ENCODE measurements at regions not wholly inside any gene's neighbourhood (a gene's known extent, or its start where the extent isn't known, plus 50 kb on each side); places are given as distances from the start of the nearest gene placed in this dataset.

GRCh38 chr2:150171065-150171548 is 316.4 kb downstream of the RND3 start:
- ATAC-seq: no peak

GRCh38 chr2:150169237-150169629 is 318.2 kb downstream of the RND3 start:
- no peak for ATAC-seq
- TF ChIP-seq ZFP30 (CRISPR knock-in tag; IDR thresholded peaks at IDR 0.05) (no peak), TSHZ2 (CRISPR knock-in tag; IDR thresholded peaks at IDR 0.05) (no peak), OSR1 (CRISPR knock-in tag; IDR thresholded peaks at IDR 0.05) (no peak), CSRNP3 (CRISPR knock-in tag; IDR thresholded peaks at IDR 0.05) (no peak), ISL1 (CRISPR knock-in tag; IDR thresholded peaks at IDR 0.05) (no peak), CREB5 (CRISPR knock-in tag; IDR thresholded peaks at IDR 0.05; ENCODE audit: low read depth) (no peak), ESRRG (CRISPR knock-in tag; IDR thresholded peaks at IDR 0.05) (no peak)

More at GRCh38 chr2:150171065-150171548, 316.4 kb downstream of the RND3 start:
- TF ChIP-seq ZC3H10 (CRISPR knock-in tag; IDR thresholded peaks at IDR 0.05) (no peak), TSHZ2 (CRISPR knock-in tag; IDR thresholded peaks at IDR 0.05) (no peak)

GRCh38 chr2:150168595-150169236 is 318.8 kb downstream of the RND3 start:
- no peak for ATAC-seq
- peak; percentile 34; the same call in 1 of the 2 replicates for TF ChIP-seq ISL1 (CRISPR knock-in tag; IDR thresholded peaks at IDR 0.05)
- no peak for TF ChIP-seq PPARA (CRISPR knock-in tag; IDR thresholded peaks at IDR 0.05; ENCODE audit: borderline replicate concordance)

GRCh38 chr2:150167711-150168110 is 319.8 kb downstream of the RND3 start:
- peak; percentile 95 for ATAC-seq

GRCh38 chr2:150166313-150167051 is 321.0 kb downstream of the RND3 start:
- TF ChIP-seq PPARA (CRISPR knock-in tag; IDR thresholded peaks at IDR 0.05; ENCODE audit: borderline replicate concordance) (no peak), CREB5 (CRISPR knock-in tag; IDR thresholded peaks at IDR 0.05; ENCODE audit: low read depth) (no peak), TOX (CRISPR knock-in tag; IDR thresholded peaks at IDR 0.05; ENCODE audit: borderline replicate concordance) (peak; percentile 73; the same call in 1 of the 2 replicates), ZNF8 (CRISPR knock-in tag; IDR thresholded peaks at IDR 0.05) (no peak)
- peak; percentile 26; the same call in 1 of the 3 replicates for ATAC-seq

More at GRCh38 chr2:150167711-150168110, 319.8 kb downstream of the RND3 start:
- TF ChIP-seq SNAI2 (CRISPR knock-in tag; IDR thresholded peaks at IDR 0.05) (no peak), RARB (CRISPR knock-in tag; IDR thresholded peaks at IDR 0.05) (no peak), ESRRG (CRISPR knock-in tag; IDR thresholded peaks at IDR 0.05) (no peak), GLIS3 (CRISPR knock-in tag; IDR thresholded peaks at IDR 0.05) (no peak), ZNF8 (CRISPR knock-in tag; IDR thresholded peaks at IDR 0.05) (no peak), TOX (CRISPR knock-in tag; IDR thresholded peaks at IDR 0.05; ENCODE audit: borderline replicate concordance) (no peak)

Data from SK-N-SH treated with all-trans-retinoic acid at 6 μM for 48 hours (cell line).